ENCODE measurements at regions not wholly inside any gene's neighbourhood (a gene's known extent, or its start where the extent isn't known, plus 50 kb on each side); places are given as distances from the start of the nearest gene placed in this dataset.

GRCh38 chr15:69795601-69796000 lies 302.1 kb downstream of the TLE3 start:
- no peak for DNase-seq

- no peak for DNase-seq
Measured at GRCh38 chr15:69797051-69797595, 300.6 kb downstream of the TLE3 start.

- DNase-seq: no peak
Measured at GRCh38 chr15:69797615-69798014, 300.1 kb downstream of the TLE3 start.

GRCh38 chr15:69798481-69799250 lies 299.1 kb downstream of the TLE3 start:
- no peak for DNase-seq

GRCh38 chr15:69801144-69801543 lies 296.6 kb downstream of the TLE3 start:
- no peak for DNase-seq

- no peak for DNase-seq
Measured at GRCh38 chr15:69802432-69802831, 295.3 kb downstream of the TLE3 start.

GRCh38 chr15:69804786-69805185 lies 292.9 kb downstream of the TLE3 start:
- DNase-seq: no peak

- DNase-seq: no peak
Measured at GRCh38 chr15:69805248-69805953, 292.3 kb downstream of the TLE3 start.

GRCh38 chr15:69806287-69806915 lies 291.3 kb downstream of the TLE3 start:
- no peak for DNase-seq

- DNase-seq: no peak
Measured at GRCh38 chr15:69807721-69808120, 290.0 kb downstream of the TLE3 start.

- DNase-seq: no peak
Measured at GRCh38 chr15:69808756-69809155, 289.0 kb downstream of the TLE3 start.

GRCh38 chr15:69809421-69809820 lies 288.3 kb downstream of the TLE3 start:
- DNase-seq: no peak

- peak; percentile 42 for DNase-seq
Measured at GRCh38 chr15:69810431-69811354, 287.0 kb downstream of the TLE3 start.

- DNase-seq: no peak
Measured at GRCh38 chr15:69812861-69813261, 284.9 kb downstream of the TLE3 start.

- no peak for DNase-seq
Measured at GRCh38 chr15:69813881-69814280, 283.8 kb downstream of the TLE3 start.

- no peak for DNase-seq
Measured at GRCh38 chr15:69814932-69815331, 282.8 kb downstream of the TLE3 start.

GRCh38 chr15:69815793-69816192 lies 281.9 kb downstream of the TLE3 start:
- no peak for DNase-seq

GRCh38 chr15:69816522-69816921 lies 281.2 kb downstream of the TLE3 start:
- DNase-seq: no peak

- no peak for DNase-seq
Measured at GRCh38 chr15:69818529-69818928, 279.2 kb downstream of the TLE3 start.

GRCh38 chr15:69819371-69819770 lies 278.3 kb downstream of the TLE3 start:
- no peak for DNase-seq

GRCh38 chr15:69820819-69821218 lies 276.9 kb downstream of the TLE3 start:
- DNase-seq: no peak

Data from right kidney (tissue), 1 donor.